ENCODE measurements at regions not wholly inside any gene's neighbourhood (a gene's known extent, or its start where the extent isn't known, plus 50 kb on each side); places are given as distances from the start of the nearest gene placed in this dataset.

GRCh38 chr12:46438256-46438655 is 65.7 kb upstream of the SLC38A2 start:
- H3K27ac ChIP-seq (ENCODE audit: low read depth, low read length, poor library complexity, severe bottlenecking) = no peak overlapping the region
- no peak overlapping the region for H2AFZ ChIP-seq (ENCODE audit: low read length)

GRCh38 chr12:46437469-46437868 is 64.9 kb upstream of the SLC38A2 start:
- Histone ChIP-seq H3K4me3 (ENCODE audit: low read depth, low read length, poor library complexity, severe bottlenecking) (no peak overlapping the region), H2AFZ (ENCODE audit: low read length) (no peak overlapping the region), H3K9me3 (ENCODE audit: low read length) (no peaks in the 10 kb centered on the region), H3K36me3 (ENCODE audit: insufficient read depth, low read length) (no peaks in the 10 kb centered on the region), H3K4me1 (ENCODE audit: insufficient read depth, low read length, severe bottlenecking) (no peaks in the 10 kb centered on the region), H3K27ac (ENCODE audit: low read depth, low read length, poor library complexity, severe bottlenecking) (no peak overlapping the region), H3K27me3 (ENCODE audit: insufficient read depth, low read length) (no peaks in the 10 kb centered on the region; the same call in 1 of the 2 replicates), H4K20me1 (ENCODE audit: insufficient read depth, low read length) (no peaks in the 10 kb centered on the region), H3K9ac (ENCODE audit: low read length) (no peak overlapping the region), H3K4me2 (ENCODE audit: low read length) (no peak overlapping the region), H3F3A (ENCODE audit: insufficient read depth, low read length) (no peaks in the 10 kb centered on the region), H3K79me2 (ENCODE audit: insufficient read depth, low read length) (no peaks in the 10 kb centered on the region), H3K9me2 (ENCODE audit: low read depth, low read length) (no peaks in the 10 kb centered on the region)
- TF ChIP-seq EZH2 (IDR thresholded peaks at IDR 0.05; ENCODE audit: borderline replicate concordance, low read length) (no peak), CTCF (IDR thresholded peaks at IDR 0.05; ENCODE audit: low read length) (no peak)

More at GRCh38 chr12:46438256-46438655, 65.7 kb upstream of the SLC38A2 start:
- Histone ChIP-seq H3K4me1 (ENCODE audit: insufficient read depth, low read length, severe bottlenecking) (no peaks in the 10 kb centered on the region), H3K4me2 (ENCODE audit: low read length) (no peak overlapping the region), H3K79me2 (ENCODE audit: insufficient read depth, low read length) (no peaks in the 10 kb centered on the region), H3K9me2 (ENCODE audit: low read depth, low read length) (no peaks in the 10 kb centered on the region), H3F3A (ENCODE audit: insufficient read depth, low read length) (no peaks in the 10 kb centered on the region), H3K36me3 (ENCODE audit: insufficient read depth, low read length) (no peaks in the 10 kb centered on the region), H3K9me3 (ENCODE audit: low read length) (no peaks in the 10 kb centered on the region), H3K4me3 (ENCODE audit: low read depth, low read length, poor library complexity, severe bottlenecking) (no peak overlapping the region), H3K27me3 (ENCODE audit: insufficient read depth, low read length) (no peaks in the 10 kb centered on the region; the same call in 1 of the 2 replicates), H3K9ac (ENCODE audit: low read length) (no peak overlapping the region), H4K20me1 (ENCODE audit: insufficient read depth, low read length) (no peaks in the 10 kb centered on the region)
- TF ChIP-seq CTCF (IDR thresholded peaks at IDR 0.05; ENCODE audit: low read length) = no peak
- TF ChIP-seq EZH2 (IDR thresholded peaks at IDR 0.05; ENCODE audit: borderline replicate concordance, low read length) = no peak

- H3K27me3 ChIP-seq (ENCODE audit: insufficient read depth, low read length) = no peaks in the 10 kb centered on the region; the same call in 1 of the 2 replicates
- H3F3A ChIP-seq (ENCODE audit: insufficient read depth, low read length) = no peaks in the 10 kb centered on the region
- H3K79me2 ChIP-seq (ENCODE audit: insufficient read depth, low read length) = no peaks in the 10 kb centered on the region
- H3K9me3 ChIP-seq (ENCODE audit: low read length) = no peaks in the 10 kb centered on the region
- H3K4me2 ChIP-seq (ENCODE audit: low read length) = no peak overlapping the region
- no peaks in the 10 kb centered on the region for H4K20me1 ChIP-seq (ENCODE audit: insufficient read depth, low read length)
- no peaks in the 10 kb centered on the region for H3K36me3 ChIP-seq (ENCODE audit: insufficient read depth, low read length)
- H3K9ac ChIP-seq (ENCODE audit: low read length) = no peak overlapping the region
- H3K4me1 ChIP-seq (ENCODE audit: insufficient read depth, low read length, severe bottlenecking) = no peaks in the 10 kb centered on the region
- H2AFZ ChIP-seq (ENCODE audit: low read length) = no peak overlapping the region
- H3K27ac ChIP-seq (ENCODE audit: low read depth, low read length, poor library complexity, severe bottlenecking) = no peak overlapping the region
- no peak overlapping the region for H3K4me3 ChIP-seq (ENCODE audit: low read depth, low read length, poor library complexity, severe bottlenecking)
- H3K9me2 ChIP-seq (ENCODE audit: low read depth, low read length) = no peaks in the 10 kb centered on the region
- no peak for TF ChIP-seq CTCF (IDR thresholded peaks at IDR 0.05; ENCODE audit: low read length)
- no peak for TF ChIP-seq EZH2 (IDR thresholded peaks at IDR 0.05; ENCODE audit: borderline replicate concordance, low read length)
These were observed 64.2 kb upstream of the SLC38A2 start for GRCh38 chr12:46436747-46437146.
